ENCODE measurements at regions not wholly inside any gene's neighbourhood (a gene's known extent, or its start where the extent isn't known, plus 50 kb on each side); places are given as distances from the start of the nearest gene placed in this dataset.
"Not testable (repeated sequence)": the region's sequence is repeated elsewhere in the genome, so short reads cannot be mapped to it uniquely, and the experiment has no call there.

DNA sequence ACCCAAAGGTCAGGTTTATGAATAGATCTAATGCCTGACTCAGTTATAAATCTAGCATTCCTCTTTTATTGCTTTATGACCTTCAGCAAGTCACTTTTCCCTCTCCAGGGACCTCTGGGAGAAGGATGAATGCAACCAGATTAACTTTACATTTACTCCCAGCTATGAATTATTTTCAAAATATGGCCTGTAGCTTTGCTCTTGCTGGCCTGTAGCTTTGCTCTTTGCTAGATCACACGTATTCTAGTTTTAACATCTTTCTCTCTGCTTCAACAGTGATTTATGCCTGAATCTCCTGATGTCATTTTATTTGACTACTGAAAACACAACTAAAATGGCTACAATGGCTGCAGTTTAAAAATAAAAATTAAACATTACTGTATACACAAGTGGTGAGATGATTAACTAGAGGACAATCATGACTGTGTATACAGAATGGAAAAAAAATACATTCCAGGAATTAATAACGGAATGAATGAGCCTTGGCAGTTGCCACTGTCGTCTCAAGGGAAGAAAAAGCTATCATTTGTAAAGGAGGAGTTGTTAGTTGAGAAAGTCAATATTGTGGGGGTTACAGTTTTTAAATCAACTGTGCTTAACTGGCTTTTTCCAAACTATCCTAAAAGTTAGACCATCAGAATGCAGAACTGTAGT, 434.5 kb upstream of the GOT2 start:
- DNase-seq (ENCODE audit: low spot score) = no peak

- DNase-seq (ENCODE audit: low spot score) = no peak
Observed at GRCh38 chr16:59164461-59164860, 430.3 kb upstream of the GOT2 start.

- no peak for DNase-seq (ENCODE audit: low spot score)
Observed at GRCh38 chr16:59163371-59164055, 429.4 kb upstream of the GOT2 start.

DNA sequence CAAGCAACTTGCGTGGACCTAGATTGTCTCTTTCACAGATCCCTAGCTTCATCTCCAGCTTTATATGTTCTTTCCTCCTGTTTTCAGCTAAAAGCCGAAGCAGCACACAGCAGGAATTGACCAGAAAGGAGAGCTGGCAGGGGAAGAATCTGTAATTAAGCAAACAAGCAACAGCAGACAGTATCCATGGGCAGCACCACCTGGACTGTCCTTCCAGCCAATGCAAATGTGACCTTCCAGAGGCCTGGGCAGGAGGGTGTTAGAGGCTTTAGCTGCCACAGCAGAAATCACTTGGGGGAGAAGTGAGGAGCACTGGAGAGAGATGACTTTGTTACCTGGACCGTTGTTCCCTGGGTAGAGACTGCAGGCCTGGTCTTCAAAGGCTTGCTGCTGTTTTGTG, 427.6 kb upstream of the GOT2 start:
- DNase-seq (ENCODE audit: low spot score) = no peak

- DNase-seq (ENCODE audit: low spot score) = no peak
Observed at GRCh38 chr16:59154295-59154694, 420.2 kb upstream of the GOT2 start.

GRCh38 chr16:59148769-59149155, 414.6 kb upstream of the GOT2 start:
- no peak for DNase-seq (ENCODE audit: low spot score)

DNA sequence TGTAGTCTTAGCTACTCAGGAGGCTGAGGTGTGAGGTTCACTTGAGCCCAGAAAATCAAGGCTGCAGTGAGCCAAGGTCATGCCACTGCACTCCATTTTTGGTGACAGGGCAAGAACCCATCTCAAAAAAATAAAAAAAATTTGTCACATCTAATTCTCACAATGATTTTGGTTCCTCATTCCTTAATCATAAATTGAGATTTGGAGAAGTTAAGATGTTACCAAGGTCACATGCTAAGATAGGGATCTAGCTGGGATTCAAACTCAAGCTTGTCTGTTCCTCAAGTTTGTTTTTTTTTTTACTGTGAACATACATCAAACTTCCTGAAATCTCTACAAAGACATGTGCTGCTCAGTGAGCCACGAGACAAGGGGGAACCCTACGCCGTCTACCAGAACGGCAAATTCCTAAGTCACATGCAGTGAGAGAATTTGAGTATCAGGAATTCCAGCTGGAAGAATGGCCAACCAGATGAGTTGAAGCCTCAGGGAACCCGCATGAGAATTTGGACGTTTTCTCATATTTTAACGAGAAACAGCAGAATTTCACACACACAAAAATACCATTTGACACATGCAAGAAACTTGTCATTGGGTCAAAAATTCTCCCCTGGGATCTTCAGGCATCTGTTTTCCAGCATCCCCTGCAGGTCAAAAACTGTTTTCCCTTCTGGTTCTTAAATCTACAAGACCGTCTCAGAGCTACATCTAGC, 414.1 kb upstream of the GOT2 start:
- no peak for DNase-seq (ENCODE audit: low spot score)

- DNase-seq (ENCODE audit: low spot score) = no peak
Observed at GRCh38 chr16:59146140-59146539, 412.0 kb upstream of the GOT2 start.

- DNase-seq (ENCODE audit: low spot score) = no peak
Observed at GRCh38 chr16:59144841-59145240, 410.7 kb upstream of the GOT2 start.

DNA sequence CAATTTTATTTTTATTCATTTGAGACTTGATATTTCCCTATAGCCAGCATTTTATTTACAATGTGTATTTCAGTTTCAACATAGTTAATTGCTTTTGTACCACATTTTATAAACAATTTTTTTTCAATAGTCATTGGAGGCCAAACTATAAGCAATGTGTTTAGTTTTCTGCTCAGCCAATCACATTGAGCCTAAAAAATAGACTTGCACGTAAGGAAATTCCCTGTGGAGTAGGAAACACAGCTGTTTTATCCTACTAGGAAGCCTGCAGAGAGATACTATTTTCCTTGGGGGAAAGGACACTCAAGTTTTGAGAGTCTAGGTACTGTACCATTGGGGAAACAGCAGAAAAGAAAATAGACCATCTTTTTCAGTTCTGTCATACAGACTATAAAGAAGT, 410.2 kb upstream of the GOT2 start:
- DNase-seq (ENCODE audit: low spot score) = no peak

- DNase-seq (ENCODE audit: low spot score) = no peak
Observed at GRCh38 chr16:59126486-59126885, 392.4 kb upstream of the GOT2 start.

GRCh38 chr16:59124056-59124455, 389.9 kb upstream of the GOT2 start:
- no peak for DNase-seq (ENCODE audit: low spot score)

DNA sequence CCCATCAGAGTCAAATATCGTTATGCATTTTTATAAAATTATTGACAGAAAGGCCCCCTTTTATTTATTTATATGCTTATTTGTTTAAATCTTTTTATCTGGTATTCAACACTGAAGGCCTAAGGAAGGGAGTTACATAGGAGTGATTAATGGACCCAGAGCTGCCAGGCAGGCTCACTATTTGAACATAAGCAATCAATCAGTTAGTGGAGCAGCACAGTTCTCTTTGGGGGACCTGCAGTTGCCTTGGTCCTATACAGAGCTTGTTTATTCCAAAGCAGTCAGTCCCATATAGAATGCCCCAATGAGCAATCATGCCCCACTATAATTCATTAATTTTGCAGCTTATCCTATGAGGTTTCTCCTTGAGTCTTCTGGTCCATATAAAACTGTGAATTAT, 389.4 kb upstream of the GOT2 start:
- DNase-seq (ENCODE audit: low spot score) = no peak

GRCh38 chr16:59122262-59122537, 388.1 kb upstream of the GOT2 start:
- no peak for DNase-seq (ENCODE audit: low spot score)

DNA sequence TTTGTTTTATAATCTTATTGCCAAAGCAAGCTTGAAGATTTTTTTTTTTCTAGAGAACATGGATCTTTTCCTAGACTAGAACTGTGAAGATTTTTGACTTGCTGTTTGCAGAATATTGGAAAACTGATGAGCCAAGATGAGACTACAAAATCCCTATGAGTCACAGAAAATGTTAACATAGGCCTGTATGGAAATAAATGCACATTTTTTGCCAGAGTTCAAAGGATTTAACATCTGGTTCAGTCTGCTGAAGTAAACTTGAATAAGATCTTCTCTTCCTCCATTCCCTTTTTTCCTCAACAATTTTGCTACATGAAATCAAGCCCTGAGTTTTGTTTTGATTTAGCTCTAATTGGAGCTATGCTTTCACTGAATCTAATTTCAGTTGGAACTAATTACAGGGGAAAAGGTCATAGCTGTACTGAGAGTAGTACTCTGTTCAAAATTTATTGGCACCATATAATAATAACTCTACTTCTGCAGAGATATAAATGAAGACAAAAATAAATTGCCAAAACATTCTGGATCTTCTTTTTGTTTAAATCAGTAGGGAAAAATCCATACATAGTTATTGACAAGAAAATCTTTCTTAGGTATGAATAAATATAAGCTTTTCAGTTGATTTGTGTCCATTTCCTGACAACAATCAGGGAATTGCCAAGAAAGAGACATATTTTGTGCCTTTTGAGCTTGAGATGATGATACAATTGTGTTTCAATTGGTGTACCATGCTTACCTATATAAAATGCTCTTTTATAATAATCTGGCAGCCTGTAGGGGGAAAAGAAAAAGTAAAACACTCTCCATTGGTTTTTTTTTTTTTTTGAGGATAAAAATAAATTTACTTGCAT, 387.5 kb upstream of the GOT2 start:
- no peak for DNase-seq (ENCODE audit: low spot score)

DNA sequence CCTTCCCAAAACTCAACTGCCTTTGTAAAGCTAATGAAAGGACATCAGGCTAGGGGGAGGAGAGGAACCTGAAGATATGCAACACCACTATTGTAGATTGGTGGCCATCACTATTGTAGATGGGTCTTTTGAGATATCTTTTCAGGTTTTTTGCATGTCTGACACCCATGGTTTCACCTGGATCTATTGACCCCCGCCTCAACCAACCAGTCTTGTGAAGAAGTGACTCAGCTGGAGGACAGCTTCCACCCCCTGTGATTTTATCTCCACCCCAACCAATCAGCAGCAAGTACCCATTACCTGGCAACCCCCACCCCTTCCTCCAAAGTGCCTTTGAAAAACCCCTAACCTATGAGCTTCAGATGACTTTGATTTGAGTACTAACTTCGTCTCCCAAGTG, 382.6 kb upstream of the GOT2 start:
- no peak for DNase-seq (ENCODE audit: low spot score)

DNA sequence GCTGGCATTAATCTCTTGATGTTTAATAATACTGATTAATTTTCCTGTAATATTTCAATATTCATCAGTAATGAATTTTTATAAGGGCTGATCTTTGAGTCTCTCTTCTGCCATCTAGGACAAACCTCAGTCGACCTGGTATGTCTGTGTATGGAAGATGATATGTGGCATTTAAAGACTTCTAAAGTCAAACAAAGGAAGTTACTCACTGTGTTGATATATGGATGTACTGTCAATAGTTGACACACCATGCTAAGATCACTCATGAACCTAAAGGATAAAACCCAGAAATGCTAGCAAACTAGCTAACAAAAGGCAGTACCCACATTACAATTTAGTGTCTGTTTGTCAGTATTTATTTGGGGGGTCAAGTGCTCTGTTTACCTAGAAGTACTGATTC, 380.7 kb upstream of the GOT2 start:
- DNase-seq (ENCODE audit: low spot score) = no peak

- DNase-seq (ENCODE audit: low spot score) = no peak
Observed at GRCh38 chr16:59113004-59113670, 379.0 kb upstream of the GOT2 start.

DNA sequence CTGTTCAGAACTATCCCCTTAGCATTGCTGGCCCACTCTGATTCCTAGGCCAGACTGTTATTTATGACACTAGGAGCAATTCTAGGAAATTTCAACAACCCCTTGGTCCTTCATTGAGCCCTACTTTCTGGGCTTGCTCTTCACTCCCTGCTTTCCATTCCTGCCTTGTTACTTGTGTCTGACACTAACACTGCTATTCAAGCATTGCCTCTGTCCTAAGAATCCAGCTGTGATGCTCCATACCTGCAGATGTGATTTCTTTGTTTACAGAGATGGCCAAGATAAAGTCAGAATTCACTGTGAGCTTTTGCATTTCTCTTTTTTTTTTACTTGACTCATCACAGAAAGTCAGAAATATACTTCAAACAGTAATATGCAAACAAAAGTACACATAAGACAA, 377.2 kb upstream of the GOT2 start:
- DNase-seq (ENCODE audit: low spot score) = no peak

DNA sequence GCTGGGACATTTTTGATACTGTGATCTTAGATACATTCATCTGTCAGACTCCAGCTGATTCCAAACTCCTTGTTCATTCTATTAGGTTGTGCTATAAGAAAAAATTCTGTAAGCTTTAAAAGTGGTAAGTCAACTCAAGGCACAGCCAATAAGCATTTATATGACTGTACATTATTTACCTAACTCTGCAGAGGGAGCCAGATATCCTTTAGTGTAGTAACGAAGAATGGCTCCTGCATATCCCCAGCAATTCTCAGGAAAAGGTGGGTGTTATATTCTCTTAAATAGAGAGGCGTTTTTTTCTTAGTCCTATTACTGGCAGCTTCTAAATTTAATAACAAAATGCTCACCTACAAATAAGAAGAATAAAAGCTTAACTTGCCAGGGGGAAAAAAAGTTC, 374.3 kb upstream of the GOT2 start:
- no peak for DNase-seq (ENCODE audit: low spot score)

DNA sequence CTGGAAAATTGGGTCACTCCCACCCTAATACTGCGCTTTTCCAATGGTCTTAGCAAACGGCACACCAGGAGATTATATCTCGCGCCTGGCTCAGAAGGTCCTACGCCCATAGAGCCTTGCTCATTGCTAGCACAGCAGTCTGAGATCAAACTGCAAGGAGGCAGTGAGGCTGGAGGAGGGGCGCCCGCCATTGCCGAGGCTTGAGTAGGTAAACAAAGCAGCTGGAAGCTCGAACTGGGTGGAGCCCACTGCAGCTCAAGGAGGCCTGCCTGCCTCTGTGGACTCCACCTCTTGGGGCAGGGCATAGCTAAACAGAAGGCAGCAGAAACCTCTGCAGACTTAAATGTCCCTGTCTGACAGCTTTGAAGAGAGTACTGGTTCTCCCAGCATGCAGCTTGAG, 362.6 kb upstream of the GOT2 start:
- DNase-seq (ENCODE audit: low spot score) = not testable (repeated sequence)

DNA sequence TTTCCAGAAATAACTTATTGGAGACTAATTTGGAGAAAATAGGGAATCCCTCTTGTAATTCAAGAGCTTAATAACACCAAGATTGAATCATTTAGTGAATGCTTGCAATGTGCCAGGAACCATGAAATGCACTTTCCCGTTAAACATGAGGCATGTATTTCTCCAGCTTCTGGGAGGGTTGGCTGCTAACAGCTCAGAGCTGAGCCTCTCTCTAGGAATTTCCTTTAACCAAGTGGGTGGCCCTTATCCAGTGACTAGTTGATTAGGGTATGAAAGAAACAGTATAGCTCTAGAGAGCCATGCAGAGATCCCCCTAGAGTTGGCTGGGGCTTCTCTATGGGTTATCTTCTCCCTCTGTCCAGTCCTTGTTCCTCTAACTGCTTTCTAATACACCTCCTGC, 356.4 kb upstream of the GOT2 start:
- DNase-seq (ENCODE audit: low spot score) = no peak
